IPS DF 6.9 (cell line): ENCODE measurements at regions not wholly inside any gene's neighbourhood (a gene's known extent, or its start where the extent isn't known, plus 50 kb on each side); places are given as distances from the start of the nearest gene placed in this dataset.

Experiments
- DNase-seq: peaks from one replicate; pipeline ENCODE4 v3.0.0-alpha.2; 2013; ENCODE audit warnings: low read depth, low spot score
- H3K27ac ChIP-seq: one replicate; pipeline ENCODE4 v1.5.1; 2013; ENCODE audit warnings: low read length, control low read depth
- H3K27me3 ChIP-seq: 2 replicates; pipeline ENCODE4 v1.6.1; 2013; ENCODE audit warnings: mild to moderate bottlenecking, low read length; ENCODE audit not compliant: control insufficient read depth, insufficient read depth
- H3K36me3 ChIP-seq: 2 replicates; pipeline ENCODE4 v1.6.1; 2013; ENCODE audit warnings: low read length; ENCODE audit not compliant: control insufficient read depth, insufficient read depth
- H3K4me1 ChIP-seq: 2 replicates; pipeline ENCODE4 v1.6.1; 2013; ENCODE audit warnings: low read length; ENCODE audit not compliant: control insufficient read depth, insufficient read depth
- H3K4me3 ChIP-seq: 2 replicates; pipeline ENCODE4 v1.5.1; 2013; ENCODE audit warnings: mild to moderate bottlenecking, low read length
- H3K9me3 ChIP-seq: 2 replicates; pipeline ENCODE4 v1.6.1; 2013; ENCODE audit warnings: low read length, inconsistent platforms; ENCODE audit not compliant: control insufficient read depth, insufficient read depth
- WGBS: extraction: QIAGEN DNeasy Blood & Tissue Kit; methylation state at CpG from one replicate; pipeline ENCODE4 v1.1.7; 2013; ENCODE audit warnings: mixed read lengths, missing lambda C conversion rate; ENCODE audit not compliant: insufficient read length, insufficient coverage; 5-methylcytosine and 5-hydroxymethylcytosine counted together

DNA sequence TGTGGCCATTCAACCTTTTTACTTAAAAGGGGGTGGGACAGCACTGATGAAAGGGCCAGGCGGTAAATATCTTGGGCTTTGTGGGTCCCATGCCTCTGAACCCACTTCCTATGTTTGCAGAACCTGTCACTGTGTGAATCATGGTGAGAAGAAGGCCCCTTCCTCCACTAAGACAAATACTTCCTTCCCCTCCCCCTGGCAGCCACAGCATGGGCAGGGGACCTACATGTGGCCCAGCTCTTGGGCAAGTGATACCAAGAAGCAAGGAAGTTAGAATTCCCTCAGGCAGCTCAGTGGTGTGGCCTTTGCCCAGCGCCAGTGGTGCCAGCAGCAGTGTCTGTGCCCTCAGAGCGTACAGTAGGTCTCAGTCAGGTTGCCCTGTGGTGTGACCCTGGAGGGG, 168.6 kb downstream of the TRIM33 start:
- DNase-seq = no peak
- H3K27me3 ChIP-seq = no peaks in the 10 kb centered on the region
- WGBS = no CpG with 5 or more reads among the region's 3 CpGs
- no peaks in the 10 kb centered on the region for H3K9me3 ChIP-seq
- H3K27ac ChIP-seq = no peak overlapping the region
- H3K36me3 ChIP-seq = no peaks in the 10 kb centered on the region
- H3K4me3 ChIP-seq = no peak overlapping the region
- peaks cover 4% of the 10 kb centered on the region; the same call in 1 of the 2 replicates for H3K4me1 ChIP-seq

DNA sequence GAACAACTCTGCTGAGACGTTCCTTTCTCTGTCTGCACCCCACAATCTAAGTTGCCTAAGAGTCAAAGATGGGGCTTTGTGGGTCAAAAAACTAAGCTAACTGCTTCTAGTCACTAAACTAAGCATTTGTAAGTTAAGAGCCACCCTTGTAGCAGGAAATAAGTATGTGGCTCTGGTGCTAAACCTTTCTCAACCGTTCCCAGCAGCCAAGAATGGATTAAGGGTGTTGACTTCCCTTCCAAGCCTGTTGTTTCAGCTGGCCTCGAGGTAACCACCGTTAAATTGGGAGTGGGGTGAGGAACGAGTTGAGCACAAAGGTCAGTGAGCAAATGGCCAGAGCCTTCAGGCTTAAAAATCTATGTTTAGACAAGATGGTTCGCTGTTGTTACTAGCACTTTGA, 169.1 kb downstream of the TRIM33 start:
- Histone ChIP-seq H3K36me3 (no peaks in the 10 kb centered on the region), H3K27ac (no peak overlapping the region), H3K9me3 (no peaks in the 10 kb centered on the region), H3K4me1 (peaks cover 4% of the 10 kb centered on the region; the same call in 1 of the 2 replicates), H3K27me3 (no peaks in the 10 kb centered on the region), H3K4me3 (no peak overlapping the region)
- no peak for DNase-seq
- no CpG with 5 or more reads among the region's 6 CpGs for WGBS

DNA sequence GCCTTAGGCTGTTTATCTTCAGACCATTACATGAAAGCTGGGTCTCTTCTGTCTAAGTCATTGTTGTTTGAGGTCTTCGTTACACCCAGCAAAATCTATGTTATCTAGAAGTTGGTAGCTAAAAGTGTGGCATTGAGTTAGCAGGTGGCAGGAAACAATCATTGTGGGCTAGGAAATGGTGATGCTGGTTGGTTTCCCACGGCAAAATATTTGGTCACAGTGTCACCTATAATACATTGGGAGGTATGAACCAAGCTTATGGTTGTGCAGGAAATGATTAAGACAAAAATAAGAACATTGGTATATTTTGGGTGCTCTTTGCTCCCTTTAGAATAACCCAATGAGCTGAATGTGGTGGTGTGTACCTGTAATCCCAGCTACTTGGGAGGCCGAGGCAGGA, 169.7 kb downstream of the TRIM33 start:
- no CpG with 5 or more reads among the region's 3 CpGs for WGBS
- Histone ChIP-seq H3K4me3 (no peak overlapping the region), H3K27me3 (no peaks in the 10 kb centered on the region), H3K9me3 (no peaks in the 10 kb centered on the region), H3K36me3 (no peaks in the 10 kb centered on the region), H3K27ac (no peak overlapping the region), H3K4me1 (peaks cover 4% of the 10 kb centered on the region; the same call in 1 of the 2 replicates)
- DNase-seq = no peak

DNA sequence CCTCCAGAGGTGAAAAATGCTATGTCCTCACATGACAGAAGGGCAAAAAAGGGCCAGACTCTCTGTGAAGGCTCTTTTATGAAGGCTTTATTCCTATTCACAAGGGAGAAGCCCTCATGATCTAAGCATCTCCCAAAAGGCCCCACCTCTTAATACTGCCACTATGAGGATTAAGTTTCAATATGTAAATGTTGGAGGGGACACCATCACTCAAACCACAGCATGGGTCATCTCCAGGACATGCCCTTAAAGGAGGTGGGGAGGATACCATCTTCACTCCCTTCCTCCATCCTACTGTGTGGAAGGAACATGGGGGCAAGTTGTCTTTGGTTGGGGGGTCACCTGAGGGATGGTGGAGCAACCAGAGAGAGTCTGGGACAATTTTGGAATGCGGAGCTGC, 170.1 kb downstream of the TRIM33 start:
- Histone ChIP-seq H3K36me3 (no peaks in the 10 kb centered on the region), H3K27ac (no peak overlapping the region), H3K27me3 (no peaks in the 10 kb centered on the region), H3K4me3 (no peak overlapping the region), H3K9me3 (no peaks in the 10 kb centered on the region), H3K4me1 (peaks cover 2% of the 10 kb centered on the region; the same call in 1 of the 2 replicates)
- no CpG with 5 or more reads among the region's 1 CpG for WGBS
- no peak for DNase-seq

GRCh38 chr1:114339379-114339778, 171.6 kb downstream of the TRIM33 start:
- no peaks in the 10 kb centered on the region for H3K9me3 ChIP-seq
- WGBS = no CpG with 5 or more reads among the region's 6 CpGs
- H3K4me1 ChIP-seq = no peaks in the 10 kb centered on the region
- H3K4me3 ChIP-seq = no peak overlapping the region
- H3K36me3 ChIP-seq = no peaks in the 10 kb centered on the region
- H3K27me3 ChIP-seq = no peaks in the 10 kb centered on the region
- DNase-seq = no peak
- H3K27ac ChIP-seq = no peak overlapping the region

- WGBS = no CpG with 5 or more reads among the region's 11 CpGs
- no peak for DNase-seq
- Histone ChIP-seq H3K4me1 (no peaks in the 10 kb centered on the region), H3K36me3 (no peaks in the 10 kb centered on the region), H3K27me3 (no peaks in the 10 kb centered on the region), H3K27ac (no peak overlapping the region), H3K9me3 (no peaks in the 10 kb centered on the region), H3K4me3 (no peak overlapping the region)
These were observed 172.7 kb downstream of the TRIM33 start for GRCh38 chr1:114338191-114338890.

DNA sequence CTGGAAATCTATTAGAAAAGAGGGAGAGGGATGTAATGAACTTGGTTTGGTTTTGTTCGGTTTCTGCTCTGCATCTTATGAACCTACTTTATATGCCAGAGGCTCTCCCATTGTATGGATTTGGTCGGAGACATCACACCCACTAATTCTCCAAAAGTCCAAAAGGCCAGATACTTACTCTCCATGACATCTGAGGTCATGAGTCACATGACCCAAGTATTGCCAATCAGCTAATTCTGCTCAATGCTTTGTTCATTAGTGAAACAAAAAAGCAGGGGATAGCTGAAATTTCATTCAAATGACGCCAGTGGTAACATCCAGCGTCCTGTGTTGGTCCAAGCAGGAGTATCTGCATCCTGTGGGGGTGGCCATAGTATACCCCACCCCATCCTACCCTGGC, 173.6 kb downstream of the TRIM33 start:
- no peaks in the 10 kb centered on the region for H3K27me3 ChIP-seq
- H3K9me3 ChIP-seq = no peaks in the 10 kb centered on the region
- H3K36me3 ChIP-seq = no peaks in the 10 kb centered on the region
- WGBS = no CpG with 5 or more reads among the region's 4 CpGs
- no peaks in the 10 kb centered on the region for H3K4me1 ChIP-seq
- no peak overlapping the region for H3K4me3 ChIP-seq
- no peak overlapping the region for H3K27ac ChIP-seq
- DNase-seq = no peak

DNA sequence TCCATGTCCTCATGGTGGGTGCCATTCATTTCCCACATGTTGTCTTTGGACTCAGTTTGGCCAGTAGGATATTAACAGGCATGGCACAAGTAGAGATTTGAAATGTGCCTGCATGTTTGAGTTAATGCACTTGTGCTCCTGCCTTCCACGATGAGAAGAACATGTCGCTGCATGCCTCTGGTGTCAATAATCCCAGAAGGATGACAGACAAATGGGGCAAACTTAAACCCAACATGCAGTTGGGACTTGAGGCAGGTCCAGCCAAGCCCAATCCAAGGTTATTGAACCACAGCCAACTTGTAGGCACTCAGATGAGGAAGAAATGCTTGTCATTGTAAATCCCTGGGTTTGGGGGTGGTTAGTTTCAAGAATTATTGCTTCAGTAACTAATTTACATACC, 174.6 kb downstream of the TRIM33 start:
- no CpG with 5 or more reads among the region's 2 CpGs for WGBS
- Histone ChIP-seq H3K36me3 (no peaks in the 10 kb centered on the region), H3K4me1 (no peaks in the 10 kb centered on the region), H3K27me3 (no peaks in the 10 kb centered on the region), H3K27ac (no peak overlapping the region), H3K9me3 (no peaks in the 10 kb centered on the region), H3K4me3 (no peak overlapping the region)
- DNase-seq = no peak

DNA sequence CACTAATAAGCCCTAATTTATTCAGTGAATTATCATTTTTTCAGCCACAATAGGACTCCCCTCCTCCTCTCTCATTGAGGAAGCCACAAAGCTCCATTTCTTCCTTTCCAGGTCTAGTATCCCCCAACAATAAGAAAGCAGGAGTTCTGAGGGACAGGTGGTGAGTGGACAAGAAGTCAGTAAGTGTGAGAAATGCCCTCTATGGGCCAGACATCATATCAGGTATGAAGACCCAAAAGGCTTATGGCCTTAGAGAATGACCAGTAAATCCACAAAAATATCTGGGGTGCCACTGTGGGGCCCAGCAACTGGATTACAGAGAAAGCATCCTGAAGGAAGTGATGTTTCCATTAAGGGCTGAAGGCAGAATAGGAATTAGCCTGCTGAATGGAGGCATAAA, 175.7 kb downstream of the TRIM33 start:
- Histone ChIP-seq H3K4me1 (no peaks in the 10 kb centered on the region), H3K9me3 (no peaks in the 10 kb centered on the region), H3K4me3 (no peak overlapping the region), H3K27me3 (no peaks in the 10 kb centered on the region), H3K27ac (no peak overlapping the region), H3K36me3 (no peaks in the 10 kb centered on the region)
- DNase-seq = no peak

GRCh38 chr1:114334297-114334696, 176.7 kb downstream of the TRIM33 start:
- Histone ChIP-seq H3K27me3 (no peaks in the 10 kb centered on the region), H3K36me3 (no peaks in the 10 kb centered on the region), H3K27ac (no peak overlapping the region), H3K9me3 (no peaks in the 10 kb centered on the region), H3K4me1 (no peaks in the 10 kb centered on the region), H3K4me3 (no peak overlapping the region)
- DNase-seq = no peak

- no peak for DNase-seq
- H3K36me3 ChIP-seq = no peaks in the 10 kb centered on the region
- no peak overlapping the region for H3K27ac ChIP-seq
- no peaks in the 10 kb centered on the region for H3K9me3 ChIP-seq
- H3K27me3 ChIP-seq = no peaks in the 10 kb centered on the region
- H3K4me3 ChIP-seq = no peak overlapping the region
- no CpG with 5 or more reads among the region's 3 CpGs for WGBS
- H3K4me1 ChIP-seq = no peaks in the 10 kb centered on the region
These were observed 177.3 kb downstream of the TRIM33 start for GRCh38 chr1:114333690-114334089.
